ENCODE measurements at regions not wholly inside any gene's neighbourhood (a gene's known extent, or its start where the extent isn't known, plus 50 kb on each side); places are given as distances from the start of the nearest gene placed in this dataset.

GRCh38 chr3:107028086-107028485, 349.2 kb upstream of the CCDC54 start:
- TF ChIP-seq NRF1 (IDR thresholded peaks at IDR 0.05; ENCODE audit: low read depth, low read length) (no peak), MEF2A (IDR thresholded peaks at IDR 0.05; ENCODE audit: borderline replicate concordance, low read depth) (no peak), GABPA (IDR thresholded peaks at IDR 0.05; ENCODE audit: low read depth) (no peak), GATA2 (CRISPR knock-in tag; IDR thresholded peaks at IDR 0.05) (no peak), RFX5 (IDR thresholded peaks at IDR 0.05; ENCODE audit: low read length) (no peak), FOSL2 (IDR thresholded peaks at IDR 0.05; ENCODE audit: borderline replicate concordance, low read depth) (no peak), TAF1 (IDR thresholded peaks at IDR 0.05; ENCODE audit: borderline replicate concordance, low read depth, low read length) (no peak), FOXM1 (IDR thresholded peaks at IDR 0.05; ENCODE audit: low read depth) (no peak), NFIC (IDR thresholded peaks at IDR 0.05; ENCODE audit: borderline replicate concordance) (no peak), RXRA (IDR thresholded peaks at IDR 0.05; ENCODE audit: borderline replicate concordance, low read depth) (no peak)
- TF ChIP-seq, protein P1, sequence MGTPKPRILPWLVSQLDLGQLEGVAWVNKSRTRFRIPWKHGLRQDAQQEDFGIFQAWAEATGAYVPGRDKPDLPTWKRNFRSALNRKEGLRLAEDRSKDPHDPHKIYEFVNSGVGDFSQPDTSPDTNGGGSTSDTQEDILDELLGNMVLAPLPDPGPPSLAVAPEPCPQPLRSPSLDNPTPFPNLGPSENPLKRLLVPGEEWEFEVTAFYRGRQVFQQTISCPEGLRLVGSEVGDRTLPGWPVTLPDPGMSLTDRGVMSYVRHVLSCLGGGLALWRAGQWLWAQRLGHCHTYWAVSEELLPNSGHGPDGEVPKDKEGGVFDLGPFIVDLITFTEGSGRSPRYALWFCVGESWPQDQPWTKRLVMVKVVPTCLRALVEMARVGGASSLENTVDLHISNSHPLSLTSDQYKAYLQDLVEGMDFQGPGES (IDR thresholded peaks at IDR 0.05; ENCODE audit: low read depth, low read length) = no peak
- TF ChIP-seq, protein P2, sequence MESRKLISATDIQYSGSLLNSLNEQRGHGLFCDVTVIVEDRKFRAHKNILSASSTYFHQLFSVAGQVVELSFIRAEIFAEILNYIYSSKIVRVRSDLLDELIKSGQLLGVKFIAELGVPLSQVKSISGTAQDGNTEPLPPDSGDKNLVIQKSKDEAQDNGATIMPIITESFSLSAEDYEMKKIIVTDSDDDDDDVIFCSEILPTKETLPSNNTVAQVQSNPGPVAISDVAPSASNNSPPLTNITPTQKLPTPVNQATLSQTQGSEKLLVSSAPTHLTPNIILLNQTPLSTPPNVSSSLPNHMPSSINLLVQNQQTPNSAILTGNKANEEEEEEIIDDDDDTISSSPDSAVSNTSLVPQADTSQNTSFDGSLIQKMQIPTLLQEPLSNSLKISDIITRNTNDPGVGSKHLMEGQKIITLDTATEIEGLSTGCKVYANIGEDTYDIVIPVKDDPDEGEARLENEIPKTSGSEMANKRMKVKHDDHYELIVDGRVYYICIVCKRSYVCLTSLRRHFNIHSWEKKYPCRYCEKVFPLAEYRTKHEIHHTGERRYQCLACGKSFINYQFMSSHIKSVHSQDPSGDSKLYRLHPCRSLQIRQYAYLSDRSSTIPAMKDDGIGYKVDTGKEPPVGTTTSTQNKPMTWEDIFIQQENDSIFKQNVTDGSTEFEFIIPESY (IDR thresholded peaks at IDR 0.05; ENCODE audit: borderline replicate concordance, low read depth) = no peak
- TF ChIP-seq, protein P3, sequence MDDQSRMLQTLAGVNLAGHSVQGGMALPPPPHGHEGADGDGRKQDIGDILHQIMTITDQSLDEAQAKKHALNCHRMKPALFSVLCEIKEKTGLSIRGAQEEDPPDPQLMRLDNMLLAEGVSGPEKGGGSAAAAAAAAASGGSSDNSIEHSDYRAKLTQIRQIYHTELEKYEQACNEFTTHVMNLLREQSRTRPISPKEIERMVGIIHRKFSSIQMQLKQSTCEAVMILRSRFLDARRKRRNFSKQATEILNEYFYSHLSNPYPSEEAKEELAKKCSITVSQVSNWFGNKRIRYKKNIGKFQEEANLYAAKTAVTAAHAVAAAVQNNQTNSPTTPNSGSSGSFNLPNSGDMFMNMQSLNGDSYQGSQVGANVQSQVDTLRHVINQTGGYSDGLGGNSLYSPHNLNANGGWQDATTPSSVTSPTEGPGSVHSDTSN (IDR thresholded peaks at IDR 0.05) = no peak
- Histone ChIP-seq H3K9me3 (no peaks in the 10 kb centered on the region), H3K27me3 (ENCODE audit: insufficient read depth) (no peaks in the 10 kb centered on the region), H3K9me2 (no peaks in the 10 kb centered on the region), H3K4me1 (ENCODE audit: control insufficient read depth in 1 of 2, insufficient read depth in 2 of 2, low read depth in 1 of 2, low read length in 1 of 2) (peaks cover 7 to 16% of the 10 kb centered on the region in 2 experiments), H3K4me2 (no peak overlapping the region), H3F3A (replicated peaks; ENCODE audit: insufficient read depth) (peaks cover 5% of the 10 kb centered on the region), H4K20me1 (ENCODE audit: insufficient read depth) (no peaks in the 10 kb centered on the region), H2AFZ (ENCODE audit: low read depth) (no peak overlapping the region), H3K27ac (ENCODE audit: low read depth in 2 of 2, low read length in 1 of 2) (no peak overlapping the region), H3K4me3 (ENCODE audit: low read depth in 2 of 2, low read length in 1 of 2) (no peak overlapping the region), H3K79me2 (ENCODE audit: insufficient read depth) (no peaks in the 10 kb centered on the region), H3K9ac (no peak overlapping the region), H3K36me3 (replicated peaks in 1 of 2; ENCODE audit: control insufficient read depth in 1 of 2, insufficient read depth in 2 of 2, low read length in 1 of 2) (no peaks in the 10 kb centered on the region)
- ChIA-PET CTCF (no interaction called here), POLR2A (no interaction called here)
- 59% methylated on average over 1 of the region's 1 CpG for WGBS (ENCODE audit: low lambda C conversion rate)
- no peak for DNase-seq

DNA sequence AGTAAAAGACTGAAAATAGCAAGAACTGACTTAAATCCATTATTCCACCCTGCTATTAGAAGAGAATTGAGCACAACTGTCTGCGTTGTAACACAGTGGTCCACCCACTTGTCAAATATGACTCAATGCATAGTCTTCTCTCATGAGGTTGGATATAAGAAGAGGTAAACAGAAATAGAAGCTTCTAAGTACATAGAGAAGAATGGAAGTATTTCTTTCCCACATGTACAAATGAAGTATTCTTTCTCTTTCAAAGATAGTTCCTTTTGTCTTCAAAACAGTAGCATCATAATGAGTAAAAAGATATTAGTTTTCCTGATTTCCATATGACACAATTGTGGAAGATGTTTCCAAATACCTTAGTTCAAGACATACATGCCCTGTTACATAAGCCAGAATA, 348.6 kb upstream of the CCDC54 start:
- Histone ChIP-seq H3F3A (replicated peaks; ENCODE audit: insufficient read depth) (peaks cover 5% of the 10 kb centered on the region), H4K20me1 (ENCODE audit: insufficient read depth) (no peaks in the 10 kb centered on the region), H2AFZ (ENCODE audit: low read depth) (no peak overlapping the region), H3K79me2 (ENCODE audit: insufficient read depth) (no peaks in the 10 kb centered on the region), H3K4me1 (ENCODE audit: control insufficient read depth in 1 of 2, insufficient read depth in 2 of 2, low read depth in 1 of 2, low read length in 1 of 2) (peaks cover 7 to 16% of the 10 kb centered on the region in 2 experiments), H3K9me2 (no peaks in the 10 kb centered on the region), H3K4me2 (no peak overlapping the region), H3K36me3 (replicated peaks in 1 of 2; ENCODE audit: control insufficient read depth in 1 of 2, insufficient read depth in 2 of 2, low read length in 1 of 2) (no peaks in the 10 kb centered on the region), H3K27ac (ENCODE audit: low read depth in 2 of 2, low read length in 1 of 2) (no peak overlapping the region), H3K9ac (no peak overlapping the region), H3K27me3 (ENCODE audit: insufficient read depth) (no peaks in the 10 kb centered on the region), H3K9me3 (no peaks in the 10 kb centered on the region), H3K4me3 (ENCODE audit: low read depth in 2 of 2, low read length in 1 of 2) (no peak overlapping the region)
- TF ChIP-seq, protein P2 (IDR thresholded peaks at IDR 0.05; ENCODE audit: borderline replicate concordance, low read depth) = no peak
- TF ChIP-seq EP300 (IDR thresholded peaks at IDR 0.05; ENCODE audit: borderline replicate concordance in 1 of 2, low read depth in 1 of 2, low read length in 1 of 2) (no peak), RFX5 (IDR thresholded peaks at IDR 0.05; ENCODE audit: low read length) (no peak), MAX (IDR thresholded peaks at IDR 0.05; ENCODE audit: low read depth) (no peak), RAD21 (IDR thresholded peaks at IDR 0.05; ENCODE audit: low read length) (no peak)
- TF ChIP-seq, protein P4, sequence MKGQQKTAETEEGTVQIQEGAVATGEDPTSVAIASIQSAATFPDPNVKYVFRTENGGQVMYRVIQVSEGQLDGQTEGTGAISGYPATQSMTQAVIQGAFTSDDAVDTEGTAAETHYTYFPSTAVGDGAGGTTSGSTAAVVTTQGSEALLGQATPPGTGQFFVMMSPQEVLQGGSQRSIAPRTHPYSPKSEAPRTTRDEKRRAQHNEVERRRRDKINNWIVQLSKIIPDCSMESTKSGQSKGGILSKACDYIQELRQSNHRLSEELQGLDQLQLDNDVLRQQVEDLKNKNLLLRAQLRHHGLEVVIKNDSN (IDR thresholded peaks at IDR 0.05; ENCODE audit: borderline replicate concordance, low read depth) = no peak
- TF ChIP-seq, protein P1 (IDR thresholded peaks at IDR 0.05; ENCODE audit: low read depth, low read length) = no peak
- DNase-seq = no peak
- POLR2A ChIA-PET = no interaction called here
- 81% methylated on average over 1 of the region's 1 CpG for WGBS (ENCODE audit: low lambda C conversion rate)
- CTCF ChIA-PET = no interaction called here

Measured in SK-N-SH (cell line).